ENCODE measurements at regions not wholly inside any gene's neighbourhood (a gene's known extent, or its start where the extent isn't known, plus 50 kb on each side); places are given as distances from the start of the nearest gene placed in this dataset.
"Not testable (repeated sequence)": the region's sequence is repeated elsewhere in the genome, so short reads cannot be mapped to it uniquely, and the experiment has no call there.

GRCh38 chr20:53719171-53719803, 125.6 kb upstream of the ZNF217 start:
- DNase-seq (ENCODE audit: low read depth) = not testable (repeated sequence)

DNA sequence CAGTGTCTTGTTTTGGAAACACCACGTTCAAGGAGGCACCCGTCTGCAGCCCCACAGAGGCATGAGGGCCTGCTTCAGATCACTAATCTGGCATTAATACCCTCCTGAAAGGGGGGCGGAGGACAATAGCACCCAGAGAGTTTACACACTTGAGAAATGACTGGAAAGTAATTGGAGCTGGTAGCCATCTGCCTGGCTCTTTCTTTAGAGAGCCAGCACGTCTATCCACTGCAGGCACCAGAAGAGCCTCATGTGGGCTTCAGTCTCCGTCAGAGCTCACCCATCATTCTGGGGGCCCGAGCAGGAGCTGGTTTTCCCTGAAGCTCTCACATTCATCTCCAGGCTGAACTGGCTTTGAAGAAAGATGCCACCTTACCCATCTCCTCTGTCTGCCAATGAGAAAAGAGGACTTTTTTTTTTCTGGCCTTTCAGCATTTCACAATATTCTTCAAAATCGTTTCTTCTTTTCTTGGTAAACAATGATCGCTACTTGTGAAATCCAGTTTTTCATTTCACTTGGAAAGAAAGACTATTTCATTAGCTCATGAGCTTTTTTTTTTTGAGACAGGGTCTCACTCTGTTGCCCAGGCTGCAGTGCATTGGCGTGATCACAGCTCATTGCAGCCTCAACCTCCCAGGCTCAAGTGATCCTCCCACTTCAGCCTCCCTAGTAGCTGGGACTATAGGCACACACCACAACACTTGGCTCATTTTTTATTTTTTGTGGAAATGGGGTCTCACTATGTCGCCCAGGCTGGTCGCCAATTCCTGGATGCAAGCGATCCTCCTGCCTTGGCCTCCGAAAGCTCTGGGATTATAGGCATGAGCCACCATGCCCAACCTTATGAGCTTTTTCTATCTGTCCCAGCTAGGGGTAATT, 124.7 kb upstream of the ZNF217 start:
- no peak for DNase-seq (ENCODE audit: low read depth)

DNA sequence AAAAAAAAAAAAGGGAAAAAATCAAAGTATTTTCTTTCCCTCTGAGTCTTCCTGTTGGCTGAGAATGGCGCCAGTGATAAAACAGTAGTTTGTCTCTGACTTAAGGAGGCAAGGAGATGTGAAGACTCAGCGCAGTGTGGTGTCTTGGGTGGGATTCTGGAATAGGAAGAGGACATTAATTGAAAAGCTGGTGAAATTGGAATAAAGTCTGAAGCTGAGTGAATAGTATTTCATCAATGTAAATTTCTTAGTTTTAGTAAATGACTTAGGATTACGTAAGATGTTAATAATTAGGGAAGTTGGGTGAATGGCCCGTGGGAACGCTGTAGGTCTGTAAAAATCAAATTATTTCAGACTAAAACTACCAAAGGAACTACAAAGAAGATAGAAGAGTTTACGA, 122.8 kb upstream of the ZNF217 start:
- DNase-seq (ENCODE audit: low read depth) = no peak

GRCh38 chr20:53714524-53714923, 120.9 kb upstream of the ZNF217 start:
- no peak for DNase-seq (ENCODE audit: low read depth)

DNA sequence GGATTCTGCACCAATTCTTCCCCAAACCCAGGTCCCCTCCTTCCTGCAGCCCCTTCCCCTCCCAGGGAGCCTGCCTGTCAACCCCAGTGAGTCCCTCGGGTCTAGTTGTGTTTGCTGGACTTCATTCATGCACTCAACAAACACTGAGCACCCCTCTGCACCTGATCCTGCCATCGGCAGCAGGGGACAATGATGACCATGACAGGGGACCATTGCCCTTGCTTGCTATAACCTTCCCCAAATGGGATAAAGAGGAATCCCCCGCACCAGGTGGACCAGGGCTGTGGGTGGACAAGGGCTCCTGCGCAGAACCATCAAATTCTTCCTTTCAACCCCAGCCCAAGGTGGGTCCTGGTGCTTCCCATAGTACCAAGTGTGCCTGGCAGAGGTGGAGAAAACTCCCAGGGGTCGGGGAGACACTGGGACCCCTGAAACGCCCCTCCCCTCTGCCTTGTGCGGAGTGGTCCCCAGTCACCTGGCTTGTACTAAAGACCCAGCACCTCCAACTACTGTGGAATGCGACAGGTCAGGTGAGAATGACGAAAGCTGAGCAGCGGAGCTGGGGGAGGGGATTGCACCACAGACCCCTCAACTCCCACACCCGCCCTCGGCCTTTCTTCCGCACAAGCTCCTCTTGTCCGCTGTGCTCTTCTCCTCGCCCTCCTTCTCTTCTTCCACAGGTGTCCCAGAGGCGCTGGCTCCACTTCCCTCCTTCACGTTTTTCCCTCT, 119.9 kb upstream of the ZNF217 start:
- DNase-seq (ENCODE audit: low read depth) = no peak

- no peak for DNase-seq (ENCODE audit: low read depth)
These were observed 118.8 kb upstream of the ZNF217 start for GRCh38 chr20:53712212-53712977.

GRCh38 chr20:53711333-53712211, 117.9 kb upstream of the ZNF217 start:
- DNase-seq (ENCODE audit: low read depth) = no peak

DNA sequence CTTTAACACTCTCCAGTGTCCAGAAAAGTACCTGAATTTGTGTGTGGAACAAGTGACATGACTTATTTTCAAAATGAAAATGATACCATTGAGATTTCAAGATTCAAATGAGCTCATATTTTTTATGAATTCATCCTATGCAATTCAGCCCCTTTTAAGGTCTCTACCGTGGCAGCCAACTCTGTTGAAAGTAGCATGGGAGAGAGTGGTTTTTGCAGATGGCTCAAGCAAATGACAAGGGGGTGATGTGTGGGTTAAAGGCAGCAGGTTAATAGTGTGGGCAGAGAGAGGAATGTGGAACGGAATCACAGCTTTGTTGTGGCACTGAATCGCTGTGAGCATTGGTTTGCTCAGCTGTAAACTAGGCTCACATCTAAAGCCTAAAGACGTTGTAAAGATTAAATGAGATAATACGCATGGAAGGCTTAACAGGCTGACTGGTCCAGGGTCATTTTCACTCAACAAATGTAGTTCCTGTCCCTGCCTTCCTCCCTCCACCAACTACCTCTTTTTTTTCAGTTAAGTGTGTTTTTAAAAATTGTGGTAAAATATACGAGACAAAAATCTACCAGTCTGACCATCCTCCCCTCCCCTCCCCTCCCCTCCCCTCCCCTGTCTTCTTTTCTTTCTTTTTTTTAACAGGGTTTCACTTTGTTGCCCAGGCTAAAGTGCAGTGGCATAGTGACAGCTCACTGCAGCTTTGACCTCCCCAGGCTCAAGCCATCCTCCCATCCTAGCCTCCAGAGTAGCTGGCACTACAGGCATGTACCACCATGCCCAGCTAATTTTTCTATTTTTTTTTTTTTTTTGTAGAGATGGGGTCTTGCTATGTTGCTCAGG, 114.7 kb upstream of the ZNF217 start:
- no peak for DNase-seq (ENCODE audit: low read depth)

- no peak for DNase-seq (ENCODE audit: low read depth)
These were observed 113.9 kb upstream of the ZNF217 start for GRCh38 chr20:53707371-53708055.

GRCh38 chr20:53706466-53707370, 113.1 kb upstream of the ZNF217 start:
- no peak for DNase-seq (ENCODE audit: low read depth)

DNA sequence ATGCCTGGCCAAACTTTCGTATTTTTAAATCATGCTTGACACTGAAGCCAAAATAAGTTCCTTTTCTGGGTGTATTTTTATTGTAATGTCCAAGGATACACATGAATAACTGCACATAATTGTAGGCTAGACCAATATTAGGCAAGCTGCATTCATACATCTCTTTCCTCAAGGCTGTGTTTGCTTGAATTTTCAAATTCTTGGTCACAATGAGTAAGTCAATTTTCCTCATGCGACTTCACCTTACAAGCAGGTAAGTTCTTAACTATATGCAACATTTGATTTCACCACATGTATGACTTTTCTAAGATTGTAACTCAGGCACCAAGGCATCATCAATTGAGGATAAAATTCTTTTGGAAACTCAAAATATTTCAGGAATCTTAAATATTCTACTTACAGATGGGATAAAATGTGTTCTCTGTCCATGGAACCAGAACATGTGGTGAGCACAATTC, 112.4 kb upstream of the ZNF217 start:
- no peak for DNase-seq (ENCODE audit: low read depth)

DNA sequence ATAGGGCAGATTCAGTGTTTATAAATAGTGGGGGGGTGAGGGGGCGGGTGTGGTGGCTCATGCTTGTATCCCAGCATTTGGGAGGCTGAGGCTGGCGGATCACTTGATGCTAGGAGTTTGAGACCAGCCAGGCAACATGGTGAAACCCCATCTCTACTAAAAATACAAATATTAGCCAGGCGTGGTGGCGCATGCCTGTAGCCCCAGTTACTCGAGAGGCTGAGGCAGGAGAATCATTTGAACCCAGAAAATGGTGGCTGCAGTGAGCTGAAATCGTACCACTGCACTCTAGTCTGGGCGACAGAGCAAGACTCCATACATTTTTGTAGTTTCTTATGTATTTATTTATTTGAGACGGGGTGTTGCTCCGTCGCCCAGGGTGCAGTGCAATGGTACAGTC, 109.0 kb upstream of the ZNF217 start:
- DNase-seq (ENCODE audit: low read depth) = no peak

GRCh38 chr20:53699906-53700305, 106.3 kb upstream of the ZNF217 start:
- DNase-seq (ENCODE audit: low read depth) = no peak

GRCh38 chr20:53699085-53699674, 105.5 kb upstream of the ZNF217 start:
- DNase-seq (ENCODE audit: low read depth) = no peak

DNA sequence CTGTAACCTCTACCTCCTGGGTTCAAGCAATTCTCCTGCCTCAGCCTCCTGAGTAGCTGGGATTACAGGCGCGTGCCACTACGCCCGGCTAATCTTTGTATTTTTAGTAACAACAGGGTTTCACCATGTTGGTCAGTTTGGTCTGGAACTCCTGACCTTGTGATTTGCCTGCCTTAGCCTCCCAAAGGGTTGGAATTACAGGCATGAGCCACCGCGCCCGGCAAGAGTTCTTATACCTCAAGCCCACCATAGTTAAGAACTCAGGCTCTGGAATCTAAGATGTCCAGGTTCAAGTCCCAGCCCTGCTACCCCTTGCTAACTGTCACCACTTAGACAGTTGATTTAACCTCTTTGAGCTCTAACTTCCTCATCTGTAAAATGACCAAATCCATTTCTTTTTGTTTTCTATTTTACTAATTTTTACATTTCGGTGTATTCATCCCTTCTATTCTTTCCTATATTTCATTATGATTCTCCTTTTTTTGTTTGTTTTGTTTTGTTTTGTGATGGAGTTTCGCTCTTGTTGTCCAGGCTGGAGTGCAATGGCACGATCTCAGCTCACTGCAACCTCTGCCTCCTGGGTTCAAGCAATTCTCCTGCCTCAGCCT, 104.8 kb upstream of the ZNF217 start:
- no peak for DNase-seq (ENCODE audit: low read depth)

GRCh38 chr20:53695797-53696527, 102.3 kb upstream of the ZNF217 start:
- no peak for DNase-seq (ENCODE audit: low read depth)

Data from CMK (cell line).